Glutamatergic neuron (in vitro differentiated cells): ENCODE measurements at regions not wholly inside any gene's neighbourhood (a gene's known extent, or its start where the extent isn't known, plus 50 kb on each side); places are given as distances from the start of the nearest gene placed in this dataset.

Source experiments
- DNase-seq: peaks from one replicate; pipeline ENCODE4 v3.0.0; 2022
- H3K27ac Mint-ChIP-seq: one replicate; pipeline ENCODE4 v1.8.0; 2020; ENCODE audit warnings: mild to moderate bottlenecking, mixed read lengths, inconsistent platforms; ENCODE audit not compliant: unreplicated experiment
- H3K27me3 Mint-ChIP-seq: one replicate; pipeline ENCODE4 v1.8.0; 2020; ENCODE audit warnings: mild to moderate bottlenecking, moderate library complexity, mixed read lengths, inconsistent platforms; ENCODE audit not compliant: unreplicated experiment
- H3K36me3 Mint-ChIP-seq: one replicate; pipeline ENCODE4 v1.8.0; 2020; ENCODE audit warnings: mild to moderate bottlenecking, mixed read lengths, inconsistent platforms; ENCODE audit not compliant: unreplicated experiment
- H3K4me1 Mint-ChIP-seq: one replicate; pipeline ENCODE4 v1.8.0; 2020; ENCODE audit warnings: mild to moderate bottlenecking, low read depth, mixed read lengths, inconsistent platforms; ENCODE audit not compliant: unreplicated experiment
- H3K4me3 Mint-ChIP-seq: one replicate; pipeline ENCODE4 v1.8.0; 2020; ENCODE audit warnings: mild to moderate bottlenecking, mixed read lengths, inconsistent platforms; ENCODE audit not compliant: unreplicated experiment
- H3K9me3 Mint-ChIP-seq: one replicate; pipeline ENCODE4 v1.8.0; 2020; ENCODE audit warnings: mild to moderate bottlenecking, moderate library complexity, mixed read lengths, inconsistent platforms; ENCODE audit not compliant: unreplicated experiment
- CTCF ChIP-seq: fragments of 200-600 bp; sonication (generic); IDR thresholded peaks from one replicate; pipeline ENCODE4 v1.5.0; 2021; ENCODE audit not compliant: partially characterized antibody, unreplicated experiment

- no peak for TF ChIP-seq CTCF
Observed at GRCh38 chr11:97895572-97895971, 1125.2 kb upstream of the CNTN5 start.

GRCh38 chr11:97902828-97903227 is 1117.9 kb upstream of the CNTN5 start:
- no peak overlapping the region for H3K4me3 Mint-ChIP-seq
- no peak for TF ChIP-seq CTCF
- H3K36me3 Mint-ChIP-seq = no peaks in the 10 kb centered on the region
- DNase-seq = no peak
- H3K4me1 Mint-ChIP-seq = peaks cover 7% of the 10 kb centered on the region
- no peaks in the 10 kb centered on the region for H3K27me3 Mint-ChIP-seq
- no peaks in the 10 kb centered on the region for H3K9me3 Mint-ChIP-seq
- H3K27ac Mint-ChIP-seq = no peak overlapping the region

More at GRCh38 chr11:97895572-97895971, 1125.2 kb upstream of the CNTN5 start:
- no peak overlapping the region for H3K4me3 Mint-ChIP-seq
- no peaks in the 10 kb centered on the region for H3K27me3 Mint-ChIP-seq
- H3K36me3 Mint-ChIP-seq = no peaks in the 10 kb centered on the region
- H3K4me1 Mint-ChIP-seq = peaks cover 3% of the 10 kb centered on the region
- H3K9me3 Mint-ChIP-seq = no peaks in the 10 kb centered on the region
- no peak for DNase-seq
- H3K27ac Mint-ChIP-seq = no peak overlapping the region

GRCh38 chr11:97905101-97905500 is 1115.6 kb upstream of the CNTN5 start:
- TF ChIP-seq CTCF = no peak
- H3K27me3 Mint-ChIP-seq = no peaks in the 10 kb centered on the region
- DNase-seq = no peak
- H3K9me3 Mint-ChIP-seq = no peaks in the 10 kb centered on the region
- H3K36me3 Mint-ChIP-seq = no peaks in the 10 kb centered on the region
- H3K4me3 Mint-ChIP-seq = no peak overlapping the region
- H3K4me1 Mint-ChIP-seq = peaks cover 7% of the 10 kb centered on the region
- no peak overlapping the region for H3K27ac Mint-ChIP-seq

- Mint-ChIP-seq H3K36me3 (no peaks in the 10 kb centered on the region), H3K27ac (peak overlapping the region; percentile 56), H3K27me3 (no peaks in the 10 kb centered on the region), H3K4me3 (peak overlapping the region; percentile 12), H3K4me1 (peaks cover 7% of the 10 kb centered on the region), H3K9me3 (no peaks in the 10 kb centered on the region)
- no peak for DNase-seq
- TF ChIP-seq CTCF = no peak
Observed at GRCh38 chr11:97905671-97906070, 1115.1 kb upstream of the CNTN5 start.

- no peaks in the 10 kb centered on the region for H3K9me3 Mint-ChIP-seq
- no peak for DNase-seq
- no peak overlapping the region for H3K4me3 Mint-ChIP-seq
Observed at GRCh38 chr11:97908354-97908753, 1112.4 kb upstream of the CNTN5 start.

More at GRCh38 chr11:97908354-97908753, 1112.4 kb upstream of the CNTN5 start:
- TF ChIP-seq CTCF = no peak
- no peaks in the 10 kb centered on the region for H3K36me3 Mint-ChIP-seq
- peaks cover 7% of the 10 kb centered on the region for H3K4me1 Mint-ChIP-seq
- H3K27me3 Mint-ChIP-seq = no peaks in the 10 kb centered on the region
- H3K27ac Mint-ChIP-seq = no peak overlapping the region
